HG02610 (cell line): ENCODE measurements at regions not wholly inside any gene's neighbourhood (a gene's known extent, or its start where the extent isn't known, plus 50 kb on each side); places are given as distances from the start of the nearest gene placed in this dataset.
A peak's percentile ranks its signal among the peaks of the same experiment; 100 is the strongest.

Experiments used
- ATAC-seq: cut with Tn5 transposase; IDR thresholded peaks from one replicate; pipeline ENCODE4 v1.9.1; 2021; ENCODE audit warnings: mild to moderate bottlenecking, moderate library complexity; ENCODE audit not compliant: unreplicated experiment

DNA sequence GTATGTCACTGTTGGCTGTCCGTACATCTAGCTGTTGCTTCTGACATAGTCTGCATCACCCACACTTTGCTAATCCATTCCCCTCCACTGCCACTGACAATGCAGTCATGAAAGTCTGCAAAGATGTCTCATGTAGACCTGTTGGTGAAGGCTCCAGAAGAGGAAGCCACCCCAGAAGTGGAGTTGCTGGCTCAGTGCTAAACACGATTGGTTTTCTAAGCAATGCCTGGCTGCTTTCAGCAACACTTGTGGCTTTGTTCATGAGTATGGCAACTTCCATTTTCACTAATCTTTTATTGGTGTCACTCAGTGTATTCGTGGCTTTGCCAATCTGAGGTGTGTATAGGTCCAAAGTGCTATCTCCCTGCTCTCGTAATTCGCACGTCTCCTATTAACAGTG, 288.1 kb downstream of the GADD45G start:
- no peak for ATAC-seq

DNA sequence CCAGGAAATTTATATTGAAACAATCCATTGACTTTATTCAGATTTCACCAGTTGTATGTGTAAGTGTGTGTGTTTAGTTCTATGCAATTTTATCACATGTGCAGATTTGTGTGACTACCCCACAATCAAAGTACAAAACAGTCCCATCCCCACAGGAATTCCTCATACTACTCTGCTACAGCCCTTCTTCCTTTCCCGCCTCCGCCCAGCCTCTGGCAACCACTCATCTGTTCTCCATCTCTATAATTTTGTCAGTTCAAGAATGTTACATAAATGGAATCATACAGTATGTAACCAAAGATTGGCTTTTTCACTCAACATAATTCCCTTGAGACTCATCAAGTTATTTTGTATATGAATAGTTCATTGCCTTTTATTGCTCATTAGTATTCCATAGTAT, 289.1 kb downstream of the GADD45G start:
- ATAC-seq = no peak

GRCh38 chr9:89896806-89897340, 292.1 kb downstream of the GADD45G start:
- ATAC-seq = no peak

DNA sequence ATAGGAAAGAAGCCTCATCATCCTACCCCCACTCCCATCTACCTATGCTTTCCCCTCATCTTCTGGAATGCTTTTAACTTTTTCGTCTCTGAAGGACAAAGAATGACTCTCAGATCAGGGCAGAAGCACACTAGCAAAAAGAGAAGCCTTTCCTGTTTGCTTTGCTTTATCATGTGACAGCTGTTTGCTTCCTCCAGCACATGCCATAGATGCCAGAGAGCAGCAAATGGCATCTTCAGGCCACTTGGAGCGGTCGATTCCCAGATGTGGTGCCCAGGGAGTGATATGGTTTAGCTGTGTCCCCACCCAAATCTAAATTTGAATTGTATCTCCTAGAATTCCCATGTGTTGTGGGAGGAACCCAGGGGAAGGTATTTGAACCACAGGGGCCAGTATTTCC, 294.8 kb downstream of the GADD45G start:
- no peak for ATAC-seq

DNA sequence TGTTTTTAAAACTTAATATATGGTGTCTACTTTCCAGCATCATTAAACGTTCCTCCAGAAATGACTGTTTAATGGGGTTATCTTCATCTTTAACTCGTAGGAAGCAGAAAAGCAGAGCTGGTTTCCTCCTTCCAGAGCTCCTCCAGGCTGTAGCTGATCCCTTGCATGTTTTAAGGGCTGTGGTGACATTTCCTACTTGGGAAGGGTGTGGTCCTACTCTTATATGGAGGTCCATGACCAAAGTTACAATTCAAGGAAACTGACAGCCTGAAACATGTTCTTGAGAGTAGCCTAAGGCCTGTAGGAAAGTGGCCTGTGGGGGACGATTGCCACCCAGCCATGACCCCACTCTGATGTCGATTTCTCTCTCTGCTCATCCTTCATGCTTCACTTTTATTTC, 297.1 kb downstream of the GADD45G start:
- ATAC-seq = no peak

DNA sequence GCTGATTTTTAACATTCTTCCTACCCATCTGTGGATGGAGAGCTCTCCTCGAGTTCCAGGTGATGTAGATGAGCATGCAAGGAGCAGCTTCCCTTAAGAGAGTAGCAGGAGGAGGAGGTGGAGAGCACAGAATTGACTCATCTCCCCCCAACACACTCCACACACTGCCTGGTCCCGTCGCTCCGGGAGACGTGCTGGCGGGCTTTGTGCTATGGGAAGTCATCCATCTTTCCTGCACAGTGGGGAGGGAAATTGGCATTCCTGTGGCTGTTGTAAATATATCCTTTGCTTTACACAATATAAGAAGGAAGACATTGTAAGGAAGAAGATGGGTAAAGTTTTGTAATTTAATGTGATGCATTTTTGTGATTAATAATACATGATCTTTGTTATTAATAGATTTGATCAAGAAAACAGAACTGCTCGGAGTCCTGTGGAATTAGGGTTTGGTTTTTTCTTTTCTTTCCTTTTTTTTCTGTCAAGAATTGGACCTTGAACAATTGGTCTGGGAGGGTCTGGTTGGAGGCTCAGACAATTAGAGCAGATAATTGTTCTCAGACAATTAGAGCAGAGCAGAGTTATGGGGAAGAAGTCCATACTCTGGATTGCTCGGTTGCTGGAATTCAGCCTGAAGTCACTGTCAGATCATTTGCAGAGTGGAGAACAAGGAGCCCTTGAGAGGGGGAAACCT, 297.8 kb downstream of the GADD45G start:
- no peak for ATAC-seq

- ATAC-seq = no peak
These were observed 298.3 kb downstream of the GADD45G start for GRCh38 chr9:89903141-89903475.

DNA sequence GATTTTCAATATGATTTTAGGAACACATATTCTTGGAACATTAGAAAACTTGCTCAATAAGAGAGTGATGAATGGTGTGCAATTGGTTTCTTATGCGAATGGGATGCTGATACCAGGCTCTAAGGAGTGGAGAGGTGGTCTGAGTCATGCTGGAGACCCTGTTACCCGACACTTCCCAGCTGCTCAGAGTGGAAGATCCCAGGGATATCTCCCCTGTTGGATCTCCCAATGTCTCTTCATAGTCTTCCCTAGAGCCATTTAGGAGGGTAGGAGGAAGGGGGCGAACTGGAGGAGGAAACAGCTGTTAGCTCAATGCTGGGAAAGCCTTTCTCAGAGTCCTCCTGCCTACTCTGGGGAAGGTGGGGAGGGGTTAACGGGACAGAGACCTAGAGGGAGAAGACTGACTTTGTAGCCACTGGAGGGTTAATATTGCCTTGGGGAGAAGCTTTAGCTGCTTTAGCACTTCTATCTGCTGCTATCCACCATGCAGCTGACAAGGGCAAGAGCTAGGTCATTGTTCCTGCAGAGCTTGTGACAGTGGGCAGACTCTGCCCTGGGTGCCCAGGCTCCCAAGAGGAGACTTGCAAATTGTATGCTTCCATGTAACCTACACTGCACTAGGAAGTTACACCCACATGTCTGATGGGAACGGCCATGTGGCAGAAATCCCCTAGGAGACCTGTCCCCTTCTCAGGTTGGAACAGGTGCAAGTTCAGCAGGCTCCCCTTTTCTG, 301.0 kb downstream of the GADD45G start:
- no peak for ATAC-seq

DNA sequence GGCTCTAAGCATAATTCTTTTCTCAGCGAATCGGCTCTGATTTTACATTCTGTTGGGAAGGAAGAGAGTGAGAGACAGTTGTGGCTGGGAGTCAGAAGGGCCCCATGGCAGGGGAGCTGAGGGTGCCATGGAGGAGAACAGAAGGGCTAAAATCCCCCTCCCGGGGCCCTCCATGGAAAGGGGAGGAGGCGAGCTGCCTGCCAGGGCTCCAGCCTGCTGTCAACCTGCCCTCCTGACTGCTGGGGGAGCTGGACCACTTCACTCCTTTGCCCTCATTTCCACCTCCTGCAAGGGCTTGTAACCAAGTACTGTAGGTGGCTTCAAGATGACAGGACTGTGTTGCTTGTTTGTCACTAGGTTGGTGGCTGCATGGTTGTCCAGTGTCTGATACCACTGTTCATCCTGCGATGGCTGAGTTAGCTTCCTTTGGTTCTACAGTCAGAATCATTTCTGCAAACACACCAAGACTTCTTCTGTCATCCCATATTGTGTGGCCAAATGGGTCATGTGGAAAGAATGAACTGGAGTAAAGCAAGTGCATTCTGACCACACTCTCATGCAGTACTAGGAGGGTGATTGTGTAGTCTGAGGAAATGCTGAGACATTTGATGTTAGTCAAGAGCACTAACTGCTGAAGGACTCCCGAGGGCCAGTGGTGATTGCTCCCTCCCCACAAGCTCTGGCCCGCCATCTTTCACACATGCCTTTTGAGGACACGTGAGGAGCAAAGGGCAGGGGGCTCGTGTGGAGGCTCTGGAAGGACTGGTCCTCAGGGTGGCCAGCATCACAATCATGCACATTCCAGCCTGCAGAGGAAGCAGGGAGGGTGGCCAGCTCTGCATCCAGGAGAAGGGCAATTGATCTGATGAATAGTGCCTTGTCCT, 307.2 kb downstream of the GADD45G start:
- ATAC-seq = no peak

DNA sequence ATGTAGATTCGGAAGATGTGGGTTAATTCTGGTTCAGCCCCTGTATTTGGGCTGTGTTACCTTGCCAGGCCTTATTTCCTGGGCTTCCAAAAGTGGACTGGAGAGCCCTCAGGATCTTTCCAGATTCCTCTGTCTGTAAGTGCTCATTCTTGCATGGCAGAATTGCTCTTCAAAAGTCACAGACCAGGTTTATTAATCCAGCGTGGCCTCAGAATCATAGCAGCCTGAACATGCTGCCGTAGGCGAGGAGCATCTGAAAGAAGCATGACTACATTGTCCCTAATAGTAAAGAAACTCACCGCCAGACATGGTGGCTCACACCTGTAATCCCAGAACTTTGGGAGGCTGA, 307.8 kb downstream of the GADD45G start:
- no peak for ATAC-seq

GRCh38 chr9:89915187-89915586, 310.4 kb downstream of the GADD45G start:
- ATAC-seq = no peak

DNA sequence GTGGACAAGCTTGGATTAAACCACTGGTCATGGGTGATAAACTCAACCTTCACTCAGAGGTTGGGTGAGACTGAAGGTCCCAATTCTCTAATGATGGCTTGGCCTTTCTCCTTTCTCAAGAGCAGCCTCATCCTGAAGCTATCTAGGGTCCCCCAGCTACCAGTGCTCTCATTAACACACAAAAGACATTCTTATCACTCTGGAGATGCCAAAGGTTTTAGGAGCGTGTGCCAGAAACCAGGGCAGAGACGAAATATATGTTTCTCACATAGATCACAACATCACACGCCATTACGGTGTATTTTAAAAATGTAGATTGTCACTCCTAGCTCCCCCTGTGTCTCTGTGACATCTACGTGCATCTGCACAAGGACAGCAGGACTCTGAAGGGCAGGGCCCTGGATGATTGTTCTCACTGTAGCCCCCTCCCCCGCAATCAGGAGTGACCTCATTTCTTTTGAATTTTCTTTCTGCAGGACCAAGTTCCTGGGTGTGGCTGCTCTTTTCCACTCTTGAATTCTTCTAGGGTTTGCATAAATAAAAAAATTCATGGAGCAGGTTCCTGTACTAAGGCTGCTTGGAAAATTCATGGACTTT, 311.3 kb downstream of the GADD45G start:
- no peak for ATAC-seq

- no peak for ATAC-seq
These were observed 313.0 kb downstream of the GADD45G start for GRCh38 chr9:89917861-89918260.

GRCh38 chr9:89919171-89919681, 314.4 kb downstream of the GADD45G start:
- ATAC-seq = peak; percentile 53

- ATAC-seq = no peak
These were observed 315.3 kb downstream of the GADD45G start for GRCh38 chr9:89920131-89920530.

GRCh38 chr9:89920951-89921350, 316.1 kb downstream of the GADD45G start:
- no peak for ATAC-seq

- ATAC-seq = no peak
These were observed 317.3 kb downstream of the GADD45G start for GRCh38 chr9:89922099-89922498.

DNA sequence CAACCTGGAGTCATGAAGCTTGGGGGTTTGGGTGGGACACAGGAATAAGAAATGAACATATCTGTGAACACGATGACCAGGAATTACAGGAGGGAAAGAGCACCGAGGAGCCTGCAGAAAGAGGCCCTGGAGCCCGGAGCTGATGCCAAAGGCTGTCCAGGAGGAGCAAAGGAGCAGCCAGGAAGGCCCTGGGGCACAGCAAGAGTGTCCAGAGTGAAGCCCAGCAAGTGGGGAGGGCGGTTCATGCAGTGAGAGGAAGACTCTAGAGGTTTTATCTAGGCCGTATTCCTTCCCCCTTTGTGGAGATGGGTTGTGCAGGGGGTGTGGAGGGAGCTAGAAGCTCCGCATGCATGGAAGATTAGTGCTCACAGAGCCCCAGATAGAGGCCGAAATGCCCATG, 318.4 kb downstream of the GADD45G start:
- ATAC-seq = no peak

DNA sequence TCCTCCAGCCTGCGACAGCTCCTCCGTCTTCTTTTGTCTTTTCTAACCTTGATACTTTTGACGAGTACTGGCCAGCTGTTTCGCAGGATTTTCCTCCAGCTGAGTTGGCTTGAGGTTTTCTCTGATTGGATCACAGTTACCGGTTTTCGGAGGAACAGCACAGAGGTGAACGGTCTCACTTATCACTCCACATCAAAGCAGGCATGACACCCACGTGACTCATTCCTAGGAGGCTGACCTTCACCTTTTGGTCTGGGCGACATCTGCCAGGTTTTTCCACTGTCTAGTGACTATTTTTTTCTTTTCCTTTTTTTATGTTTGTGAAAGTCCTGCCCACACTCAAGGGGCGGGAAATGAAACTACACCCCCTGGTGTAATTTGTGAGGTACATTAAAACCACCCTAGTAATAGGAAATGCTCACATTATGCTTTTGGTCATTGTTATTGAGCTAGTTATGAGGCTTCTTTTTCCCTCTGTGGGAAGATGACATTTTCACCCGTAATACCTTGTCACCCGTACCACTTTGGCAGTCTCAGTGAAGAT, 319.2 kb downstream of the GADD45G start:
- ATAC-seq = no peak

DNA sequence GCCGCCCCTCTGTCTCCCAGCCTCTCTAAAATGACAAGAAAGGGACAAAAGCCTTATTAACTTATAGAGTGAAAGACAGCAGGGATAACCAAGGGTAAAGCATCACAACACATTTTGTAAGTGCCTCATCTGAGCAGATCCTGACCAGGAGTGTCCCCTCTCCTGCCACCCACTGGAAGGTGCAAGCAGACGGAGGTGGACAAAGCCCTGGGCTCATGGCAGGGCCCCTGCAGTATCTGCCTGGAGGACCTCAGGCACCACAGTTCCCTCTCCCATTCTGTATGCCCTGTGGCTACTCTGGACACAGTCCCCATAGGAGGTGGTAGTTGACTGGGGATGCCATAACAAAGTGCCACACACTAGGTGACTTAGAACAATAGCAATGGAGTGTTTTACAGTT, 319.8 kb downstream of the GADD45G start:
- ATAC-seq = no peak

DNA sequence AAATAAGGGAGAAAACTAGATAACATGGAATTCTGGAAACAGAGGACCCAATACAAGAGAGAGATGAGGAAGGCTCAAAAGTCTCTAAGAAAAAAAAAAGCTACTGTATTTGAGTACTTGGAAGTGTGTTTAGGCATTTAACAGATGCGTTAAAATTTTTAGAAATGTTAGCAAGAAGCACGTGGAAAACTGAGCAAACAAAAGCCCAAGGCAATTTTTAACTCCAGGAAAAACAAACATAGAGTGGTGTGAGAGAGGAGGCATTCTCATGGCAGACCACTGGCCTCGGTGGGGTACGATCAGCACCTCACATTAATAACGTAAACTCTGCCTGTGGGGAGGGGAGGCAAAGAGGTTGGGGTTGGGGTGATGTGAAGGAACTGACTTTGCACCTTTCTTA, 321.4 kb downstream of the GADD45G start:
- no peak for ATAC-seq
